ENCODE measurements at regions not wholly inside any gene's neighbourhood (a gene's known extent, or its start where the extent isn't known, plus 50 kb on each side); places are given as distances from the start of the nearest gene placed in this dataset.

DNA sequence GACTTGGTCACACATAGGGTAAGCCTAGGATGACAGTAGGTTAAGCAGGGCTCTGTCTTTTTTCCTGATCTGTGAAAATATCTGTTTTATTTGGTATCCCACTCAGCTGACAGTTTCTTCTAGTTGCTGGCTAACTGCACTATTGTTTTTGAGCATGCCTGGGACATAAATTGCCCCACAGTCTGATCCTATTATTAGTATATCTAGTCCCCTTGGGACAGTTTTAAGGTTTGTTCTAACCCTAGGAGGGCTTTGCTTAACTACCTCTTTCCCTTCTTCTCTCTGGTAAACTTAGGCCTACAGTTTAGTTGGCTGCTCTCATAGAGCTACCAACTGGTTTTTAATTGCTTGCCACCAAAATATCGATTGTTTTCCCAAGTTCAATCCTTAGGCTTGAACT lies 446.6 kb downstream of the ARHGEF28 start:
- Histone ChIP-seq H3K9me3 (no peaks in the 10 kb centered on the region), H3K4me1 (ENCODE audit: control insufficient read depth in 1 of 2, extremely low read depth in 1 of 2, insufficient read depth in 2 of 2, low read length in 2 of 2) (no peaks in the 10 kb centered on the region), H3K27ac (ENCODE audit: low read length) (no peak overlapping the region), H3K27me3 (replicated peaks in 1 of 2; ENCODE audit: control insufficient read depth in 2 of 2, extremely low read depth in 1 of 2, insufficient read depth in 2 of 2, low read length in 1 of 2) (peaks cover 0 to 4% of the 10 kb centered on the region in 2 experiments), H3K4me3 (ENCODE audit: control insufficient read depth in 1 of 2, extremely low read depth in 1 of 2, low read length in 1 of 2) (no peak overlapping the region), H3K36me3 (ENCODE audit: control insufficient read depth in 2 of 2, extremely low read depth in 1 of 2, insufficient read depth in 1 of 2, low read length in 1 of 2) (no peaks in the 10 kb centered on the region)
- Mint-ChIP-seq H3K9me3 (no peaks in the 10 kb centered on the region), H3K4me3 (no peak overlapping the region), H3K27me3 (no peaks in the 10 kb centered on the region), H3K27ac (no peak overlapping the region), H3K4me1 (no peaks in the 10 kb centered on the region), H3K36me3 (no peaks in the 10 kb centered on the region)
- ChIA-PET POLR2A (no interaction called here), CTCF (no interaction called here)
- WGBS (ENCODE audit: insufficient coverage), result no CpG with 5 or more reads among the region's 1 CpG
- ATAC-seq (replicated peaks in 1 of 4) (no peak), DNase-seq (no peak)

- H3K27ac Mint-ChIP-seq, result no peak overlapping the region
- ChIA-PET CTCF (no interaction called here), POLR2A (no interaction called here)
- no peaks in the 10 kb centered on the region for H3K9me3 ChIP-seq
- no peak overlapping the region for H3K4me3 ChIP-seq (ENCODE audit: control insufficient read depth in 1 of 2, extremely low read depth in 1 of 2, low read length in 1 of 2)
- DNase-seq (no peak), ATAC-seq (replicated peaks in 1 of 4) (no peak)
- H3K9me3 Mint-ChIP-seq, result no peaks in the 10 kb centered on the region
- H3K4me3 Mint-ChIP-seq, result no peak overlapping the region
- H3K27ac ChIP-seq (ENCODE audit: low read length), result no peak overlapping the region
- WGBS (ENCODE audit: insufficient coverage), result no CpG with 5 or more reads among the region's 3 CpGs
- H3K4me1 ChIP-seq (ENCODE audit: control insufficient read depth in 1 of 2, extremely low read depth in 1 of 2, insufficient read depth in 2 of 2, low read length in 2 of 2), result no peaks in the 10 kb centered on the region
- peaks cover 0 to 4% of the 10 kb centered on the region in 2 experiments for H3K27me3 ChIP-seq (replicated peaks in 1 of 2; ENCODE audit: control insufficient read depth in 2 of 2, extremely low read depth in 1 of 2, insufficient read depth in 2 of 2, low read length in 1 of 2)
- H3K27me3 Mint-ChIP-seq, result no peaks in the 10 kb centered on the region
- H3K36me3 Mint-ChIP-seq, result no peaks in the 10 kb centered on the region
- no peaks in the 10 kb centered on the region for H3K4me1 Mint-ChIP-seq
- no peaks in the 10 kb centered on the region for H3K36me3 ChIP-seq (ENCODE audit: control insufficient read depth in 2 of 2, extremely low read depth in 1 of 2, insufficient read depth in 1 of 2, low read length in 1 of 2)
Measured at GRCh38 chr5:74070766-74071165, 444.8 kb downstream of the ARHGEF28 start.

GRCh38 chr5:74069741-74070140 lies 443.7 kb downstream of the ARHGEF28 start:
- no peaks in the 10 kb centered on the region for H3K4me1 ChIP-seq (ENCODE audit: control insufficient read depth in 1 of 2, extremely low read depth in 1 of 2, insufficient read depth in 2 of 2, low read length in 2 of 2)
- Mint-ChIP-seq H3K9me3 (no peaks in the 10 kb centered on the region), H3K36me3 (no peaks in the 10 kb centered on the region), H3K27ac (no peak overlapping the region), H3K4me3 (no peak overlapping the region), H3K27me3 (no peaks in the 10 kb centered on the region), H3K4me1 (no peaks in the 10 kb centered on the region)
- no peaks in the 10 kb centered on the region for H3K36me3 ChIP-seq (ENCODE audit: control insufficient read depth in 2 of 2, extremely low read depth in 1 of 2, insufficient read depth in 1 of 2, low read length in 1 of 2)
- ChIA-PET CTCF (no interaction called here), POLR2A (no interaction called here)
- no peak overlapping the region for H3K4me3 ChIP-seq (ENCODE audit: control insufficient read depth in 1 of 2, extremely low read depth in 1 of 2, low read length in 1 of 2)
- 20% methylated on average over 1 of the region's 4 CpGs for WGBS (ENCODE audit: insufficient coverage)
- H3K9me3 ChIP-seq, result no peaks in the 10 kb centered on the region
- no peak for DNase-seq
- H3K27me3 ChIP-seq (replicated peaks in 1 of 2; ENCODE audit: control insufficient read depth in 2 of 2, extremely low read depth in 1 of 2, insufficient read depth in 2 of 2, low read length in 1 of 2), result peaks cover 0 to 4% of the 10 kb centered on the region in 2 experiments
- no peak overlapping the region for H3K27ac ChIP-seq (ENCODE audit: low read length)
- ATAC-seq (replicated peaks in 1 of 4), result no peak

GRCh38 chr5:74067748-74068541 lies 441.9 kb downstream of the ARHGEF28 start:
- H3K9me3 Mint-ChIP-seq, result no peaks in the 10 kb centered on the region
- no peak overlapping the region for H3K4me3 ChIP-seq (ENCODE audit: control insufficient read depth in 1 of 2, extremely low read depth in 1 of 2, low read length in 1 of 2)
- ChIA-PET CTCF (no interaction called here), POLR2A (no interaction called here)
- no peak overlapping the region for H3K4me3 Mint-ChIP-seq
- H3K36me3 ChIP-seq (ENCODE audit: control insufficient read depth in 2 of 2, extremely low read depth in 1 of 2, insufficient read depth in 1 of 2, low read length in 1 of 2), result no peaks in the 10 kb centered on the region
- no peak for DNase-seq
- H3K27me3 Mint-ChIP-seq, result peaks cover 0 to 7% of the 10 kb centered on the region in 2 donors
- no peak for ATAC-seq (replicated peaks in 1 of 4)
- no peaks in the 10 kb centered on the region for H3K36me3 Mint-ChIP-seq
- H3K27ac Mint-ChIP-seq, result no peak overlapping the region
- H3K4me1 Mint-ChIP-seq, result no peaks in the 10 kb centered on the region
- H3K27ac ChIP-seq (ENCODE audit: low read length), result no peak overlapping the region
- no peaks in the 10 kb centered on the region for H3K4me1 ChIP-seq (ENCODE audit: control insufficient read depth in 1 of 2, extremely low read depth in 1 of 2, insufficient read depth in 2 of 2, low read length in 2 of 2)
- no CpG with 5 or more reads among the region's 5 CpGs for WGBS (ENCODE audit: insufficient coverage)
- peaks cover 0 to under 1% of the 10 kb centered on the region in 2 experiments for H3K27me3 ChIP-seq (replicated peaks in 1 of 2; ENCODE audit: control insufficient read depth in 2 of 2, extremely low read depth in 1 of 2, insufficient read depth in 2 of 2, low read length in 1 of 2)
- no peaks in the 10 kb centered on the region for H3K9me3 ChIP-seq

DNA sequence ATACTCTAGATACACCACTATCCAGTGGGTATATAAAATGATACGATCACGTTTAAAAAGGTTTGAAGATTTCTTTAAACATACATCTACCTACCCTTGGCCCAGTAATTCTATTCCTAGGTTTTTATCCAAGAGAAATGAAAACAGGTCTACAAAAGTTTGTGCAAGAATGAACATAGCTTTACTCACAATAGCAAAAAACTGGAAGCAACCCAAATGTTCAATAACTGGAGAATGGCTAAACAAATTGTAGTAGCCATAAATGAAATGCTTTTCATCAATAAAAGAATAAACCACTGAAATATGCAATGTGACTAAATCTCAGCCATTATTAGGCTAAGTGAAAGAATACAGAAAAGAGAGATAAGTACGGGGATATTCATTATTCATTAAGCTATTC lies 438.9 kb downstream of the ARHGEF28 start:
- DNase-seq (no peak), ATAC-seq (replicated peaks in 1 of 4) (no peak)
- Mint-ChIP-seq H3K4me3 (no peak overlapping the region), H3K9me3 (no peaks in the 10 kb centered on the region), H3K27me3 (peaks cover 0 to 7% of the 10 kb centered on the region in 2 donors), H3K27ac (no peak overlapping the region), H3K4me1 (no peaks in the 10 kb centered on the region), H3K36me3 (no peaks in the 10 kb centered on the region)
- no peak overlapping the region for H3K27ac ChIP-seq (ENCODE audit: low read length)
- H3K4me3 ChIP-seq (ENCODE audit: control insufficient read depth in 1 of 2, extremely low read depth in 1 of 2, low read length in 1 of 2), result no peak overlapping the region
- H3K4me1 ChIP-seq (ENCODE audit: control insufficient read depth in 1 of 2, extremely low read depth in 1 of 2, insufficient read depth in 2 of 2, low read length in 2 of 2), result no peaks in the 10 kb centered on the region
- no CpG with 5 or more reads among the region's 3 CpGs for WGBS (ENCODE audit: insufficient coverage)
- no peaks in the 10 kb centered on the region for H3K9me3 ChIP-seq
- no peaks in the 10 kb centered on the region for H3K36me3 ChIP-seq (ENCODE audit: control insufficient read depth in 2 of 2, extremely low read depth in 1 of 2, insufficient read depth in 1 of 2, low read length in 1 of 2)
- no peaks in the 10 kb centered on the region for H3K27me3 ChIP-seq (replicated peaks in 1 of 2; ENCODE audit: control insufficient read depth in 2 of 2, extremely low read depth in 1 of 2, insufficient read depth in 2 of 2, low read length in 1 of 2)
- POLR2A ChIA-PET, result no interaction called here
- CTCF ChIA-PET, result no interaction called here

GRCh38 chr5:74064225-74064624 lies 438.2 kb downstream of the ARHGEF28 start:
- Histone ChIP-seq H3K4me3 (ENCODE audit: control insufficient read depth in 1 of 2, extremely low read depth in 1 of 2, low read length in 1 of 2) (no peak overlapping the region), H3K36me3 (ENCODE audit: control insufficient read depth in 2 of 2, extremely low read depth in 1 of 2, insufficient read depth in 1 of 2, low read length in 1 of 2) (no peaks in the 10 kb centered on the region), H3K27ac (ENCODE audit: low read length) (no peak overlapping the region), H3K27me3 (replicated peaks in 1 of 2; ENCODE audit: control insufficient read depth in 2 of 2, extremely low read depth in 1 of 2, insufficient read depth in 2 of 2, low read length in 1 of 2) (peaks cover 0 to 3% of the 10 kb centered on the region in 2 experiments), H3K4me1 (ENCODE audit: control insufficient read depth in 1 of 2, extremely low read depth in 1 of 2, insufficient read depth in 2 of 2, low read length in 2 of 2) (no peaks in the 10 kb centered on the region), H3K9me3 (no peaks in the 10 kb centered on the region)
- DNase-seq, result no peak
- Mint-ChIP-seq H3K27ac (no peak overlapping the region), H3K4me3 (no peak overlapping the region), H3K4me1 (no peaks in the 10 kb centered on the region), H3K36me3 (no peaks in the 10 kb centered on the region), H3K27me3 (peaks cover 0 to 7% of the 10 kb centered on the region in 2 donors), H3K9me3 (no peaks in the 10 kb centered on the region)
- POLR2A ChIA-PET, result no interaction called here
- no peak for ATAC-seq (replicated peaks in 1 of 4)
- CTCF ChIA-PET, result no interaction called here

- H3K9me3 Mint-ChIP-seq, result no peaks in the 10 kb centered on the region
- H3K9me3 ChIP-seq, result no peaks in the 10 kb centered on the region
- H3K36me3 ChIP-seq (ENCODE audit: control insufficient read depth in 2 of 2, extremely low read depth in 1 of 2, insufficient read depth in 1 of 2, low read length in 1 of 2), result no peaks in the 10 kb centered on the region
- no peak overlapping the region for H3K4me3 Mint-ChIP-seq
- ATAC-seq (replicated peaks in 1 of 4) (no peak), DNase-seq (no peak)
- no peaks in the 10 kb centered on the region for H3K4me1 ChIP-seq (ENCODE audit: control insufficient read depth in 1 of 2, extremely low read depth in 1 of 2, insufficient read depth in 2 of 2, low read length in 2 of 2)
- peaks cover 0 to 7% of the 10 kb centered on the region in 2 donors for H3K27me3 Mint-ChIP-seq
- H3K27ac ChIP-seq (ENCODE audit: low read length), result no peak overlapping the region
- no peaks in the 10 kb centered on the region for H3K36me3 Mint-ChIP-seq
- no peak overlapping the region for H3K4me3 ChIP-seq (ENCODE audit: control insufficient read depth in 1 of 2, extremely low read depth in 1 of 2, low read length in 1 of 2)
- no CpG with 5 or more reads among the region's 3 CpGs for WGBS (ENCODE audit: insufficient coverage)
- CTCF ChIA-PET, result no interaction called here
- POLR2A ChIA-PET, result no interaction called here
- no peaks in the 10 kb centered on the region for H3K4me1 Mint-ChIP-seq
- H3K27ac Mint-ChIP-seq, result no peak overlapping the region
- H3K27me3 ChIP-seq (replicated peaks in 1 of 2; ENCODE audit: control insufficient read depth in 2 of 2, extremely low read depth in 1 of 2, insufficient read depth in 2 of 2, low read length in 1 of 2), result peaks cover 0 to 3% of the 10 kb centered on the region in 2 experiments
Measured at GRCh38 chr5:74063821-74064220, 437.8 kb downstream of the ARHGEF28 start.

All from T-cell (primary cell).